Cardiac fibroblast (primary cell): ENCODE measurements at regions not wholly inside any gene's neighbourhood (a gene's known extent, or its start where the extent isn't known, plus 50 kb on each side); places are given as distances from the start of the nearest gene placed in this dataset.
"Not testable (repeated sequence)": the region's sequence is repeated elsewhere in the genome, so short reads cannot be mapped to it uniquely, and the experiment has no call there.

Experiments
- DNase-seq, 2 donors: peaks; one replicate each; pipeline versions ENCODE4 v3.0.0 to v3.0.0-alpha.2; 2010; ENCODE audit warnings: low read depth in 2 of 2
- H3K4me3 ChIP-seq, 2 donors: replicated peaks in 1 of 2; 1 replicate in 1 of 2; 2 replicates in 1 of 2; pipeline ENCODE4 v1.5.1; 2011; ENCODE audit warnings: low read depth in 2 of 2, low read length in 2 of 2, mild to moderate bottlenecking in 2 of 2, moderate library complexity in 1 of 2
- CTCF ChIP-seq: IDR thresholded peaks from one replicate; pipeline ENCODE4 v1.5.1; 2011; ENCODE audit warnings: low read depth, mild to moderate bottlenecking, low read length, inconsistent platforms

DNA sequence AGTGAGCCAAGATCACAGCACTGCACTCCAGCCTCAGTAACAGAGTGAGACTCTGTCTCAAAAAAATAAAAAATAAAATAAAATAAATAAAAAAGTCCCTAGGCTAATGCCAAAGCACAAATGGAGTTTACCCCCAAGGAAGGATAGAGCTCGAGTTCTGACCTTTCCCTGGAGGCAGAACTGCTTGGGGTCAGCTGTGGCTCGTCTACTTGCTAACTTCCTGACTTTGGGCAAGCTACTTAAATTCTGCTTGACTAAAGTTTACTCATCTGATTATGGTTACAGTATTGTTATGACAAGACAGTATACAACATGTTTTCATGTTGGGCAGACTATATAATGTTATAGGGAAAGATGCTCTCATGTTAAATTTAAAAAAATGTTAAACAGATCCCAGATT, 359.2 kb downstream of the DNAH5 start:
- no peak overlapping the region for H3K4me3 ChIP-seq
- DNase-seq = no peak
- TF ChIP-seq CTCF = no peak

DNA sequence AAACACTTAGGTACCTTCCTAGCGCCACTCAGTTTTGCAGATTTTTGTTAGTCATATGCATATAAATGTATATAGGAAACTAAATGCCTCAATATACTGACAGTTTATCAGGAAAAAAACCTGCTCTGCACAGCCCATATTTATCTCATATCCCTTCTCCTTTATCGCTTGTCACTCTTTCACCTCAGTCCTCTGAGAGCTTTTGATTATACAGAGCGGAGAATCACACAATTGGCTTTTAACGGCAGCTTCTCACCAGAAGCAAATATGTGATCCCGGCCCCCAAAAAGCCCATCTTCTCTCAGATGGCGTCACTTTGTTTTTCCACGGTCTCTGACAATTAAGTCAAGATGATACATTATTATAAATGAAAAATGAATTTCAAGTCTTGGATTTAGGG, 362.6 kb downstream of the DNAH5 start:
- no peak for TF ChIP-seq CTCF
- no peak overlapping the region for H3K4me3 ChIP-seq
- no peak for DNase-seq

- no peak for DNase-seq
- TF ChIP-seq CTCF = no peak
- no peak overlapping the region for H3K4me3 ChIP-seq
These were observed 363.4 kb downstream of the DNAH5 start for GRCh38 chr5:13581132-13581531.

- no peak overlapping the region for H3K4me3 ChIP-seq
- no peak for DNase-seq
- TF ChIP-seq CTCF = no peak
These were observed 364.4 kb downstream of the DNAH5 start for GRCh38 chr5:13580058-13580457.

GRCh38 chr5:13579091-13579490, 365.4 kb downstream of the DNAH5 start:
- DNase-seq, H3K4me3 ChIP-seq: not testable (repeated sequence)

DNA sequence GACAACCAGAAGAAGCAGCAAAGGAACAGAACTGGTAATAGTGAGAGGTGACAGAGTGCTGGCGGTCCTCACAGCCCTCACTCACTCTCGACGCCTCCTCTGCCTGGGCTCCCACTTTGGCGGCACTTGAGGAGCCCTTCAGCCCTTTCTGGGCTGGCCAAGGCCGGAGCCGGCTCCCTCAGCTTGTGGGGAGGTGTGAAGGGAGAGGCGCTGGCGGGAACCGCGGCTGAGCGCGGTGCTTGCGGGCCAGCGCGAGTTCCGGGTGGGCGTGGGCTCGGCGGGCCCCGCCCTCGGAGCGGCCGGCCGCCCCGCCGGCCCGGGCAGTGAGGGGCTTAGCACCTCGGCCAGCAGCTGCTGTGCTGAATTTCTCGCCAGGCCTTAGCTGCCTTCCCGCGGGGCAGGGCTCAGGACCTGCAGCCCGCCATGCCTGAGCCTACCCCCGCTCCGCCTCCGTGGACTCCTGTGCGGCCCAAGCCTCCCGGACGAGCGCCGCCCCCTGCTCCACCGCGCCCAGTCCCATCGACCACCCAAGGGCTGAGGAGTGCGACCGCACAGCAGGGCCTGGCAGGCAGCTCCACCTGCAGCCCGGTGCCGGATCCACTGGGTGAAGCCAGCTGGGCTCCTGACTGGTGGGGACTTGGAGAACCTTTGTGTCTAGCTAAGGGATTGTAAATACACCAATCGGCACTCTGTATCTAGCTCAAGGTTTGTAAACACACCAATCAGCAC, 366.0 kb downstream of the DNAH5 start:
- not testable (repeated sequence) for DNase-seq, H3K4me3 ChIP-seq

DNA sequence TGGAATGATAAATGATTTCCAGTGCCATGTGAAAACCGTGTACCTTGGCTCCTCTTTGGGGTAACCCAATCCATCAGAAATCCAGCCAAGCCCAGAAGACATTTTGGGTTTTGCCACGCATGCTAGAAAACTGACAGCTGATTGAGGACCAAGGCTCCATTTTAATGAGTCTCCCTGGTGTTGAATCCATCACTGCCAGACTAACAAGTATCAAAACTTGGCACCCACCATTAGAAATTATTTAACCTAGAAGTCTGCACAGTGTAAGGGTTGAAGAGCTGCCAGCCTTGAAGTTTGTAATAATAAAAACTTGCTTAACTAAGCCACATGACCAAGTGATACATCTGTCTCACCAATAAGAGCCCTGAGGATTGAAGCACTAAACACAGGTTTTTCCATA, 369.9 kb downstream of the DNAH5 start:
- no peak overlapping the region for H3K4me3 ChIP-seq
- TF ChIP-seq CTCF = no peak
- DNase-seq = no peak

- no peak for DNase-seq
These were observed 372.3 kb downstream of the DNAH5 start for GRCh38 chr5:13572163-13572562.

More at GRCh38 chr5:13572163-13572562, 372.3 kb downstream of the DNAH5 start:
- no peak overlapping the region for H3K4me3 ChIP-seq
- no peak for TF ChIP-seq CTCF
